ENCODE measurements at regions not wholly inside any gene's neighbourhood (a gene's known extent, or its start where the extent isn't known, plus 50 kb on each side); places are given as distances from the start of the nearest gene placed in this dataset.

DNA sequence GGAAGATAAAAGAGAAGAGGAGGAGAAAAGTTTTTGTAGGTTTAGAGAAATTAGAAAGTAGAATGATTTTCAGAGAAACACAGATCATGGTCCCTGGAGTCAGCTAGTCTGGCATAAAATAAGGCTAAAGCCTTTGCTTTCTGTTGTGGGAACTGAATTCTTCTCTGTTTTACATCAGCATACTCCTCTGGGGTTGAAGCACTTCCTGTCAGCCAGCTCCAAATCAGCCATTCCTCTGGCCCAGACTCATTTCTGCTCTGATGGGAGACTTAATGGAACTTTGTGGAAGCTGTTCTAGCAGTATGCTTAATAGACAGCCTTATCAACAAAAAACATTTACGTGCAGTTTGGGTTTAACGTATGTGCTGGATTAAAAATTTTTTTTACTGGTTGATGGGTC is 143.2 kb downstream of the HMHB1 start:
- H3K9ac ChIP-seq (ENCODE audit: low read depth, low read length) = no peak overlapping the region
- no peaks in the 10 kb centered on the region for H3K36me3 ChIP-seq (ENCODE audit: insufficient read depth, low read length)
- no peak overlapping the region for H3K4me3 ChIP-seq (ENCODE audit: low read length)
- WGBS = 92% methylated on average over 2 of the region's 2 CpGs
- H3K27me3 ChIP-seq (ENCODE audit: insufficient read depth, low read length) = no peaks in the 10 kb centered on the region
- H3K27ac ChIP-seq (ENCODE audit: low read depth, low read length) = no peak overlapping the region
- no peaks in the 10 kb centered on the region for H3K4me1 ChIP-seq (ENCODE audit: insufficient read depth, low read length)
- H3K9me3 ChIP-seq (ENCODE audit: insufficient read depth, low read depth, low read length) = no peaks in the 10 kb centered on the region

DNA sequence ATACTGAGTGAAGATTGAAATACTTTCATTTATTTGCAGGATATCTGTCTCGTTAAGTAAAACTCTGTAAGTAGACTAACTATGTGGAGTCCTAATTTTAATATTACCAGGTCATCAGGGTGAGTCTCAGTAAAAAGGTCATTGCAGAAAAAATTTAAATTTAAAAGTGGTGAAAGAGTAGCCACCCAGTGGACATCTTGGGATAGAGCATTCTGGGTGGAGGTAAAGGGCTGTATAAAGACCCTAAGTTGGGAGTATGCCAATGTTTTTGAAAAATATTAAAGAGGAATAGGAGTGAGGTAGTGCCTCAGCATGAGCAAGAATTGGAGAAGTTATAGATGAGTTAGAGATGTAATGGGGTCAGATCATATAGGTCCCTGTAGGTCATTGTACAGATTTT is 145.5 kb downstream of the HMHB1 start:
- no peaks in the 10 kb centered on the region for H3K27me3 ChIP-seq (ENCODE audit: insufficient read depth, low read length)
- no peaks in the 10 kb centered on the region for H3K9me3 ChIP-seq (ENCODE audit: insufficient read depth, low read depth, low read length)
- H3K36me3 ChIP-seq (ENCODE audit: insufficient read depth, low read length) = no peaks in the 10 kb centered on the region
- no peak overlapping the region for H3K4me3 ChIP-seq (ENCODE audit: low read length)
- H3K9ac ChIP-seq (ENCODE audit: low read depth, low read length) = no peak overlapping the region
- WGBS = 56% methylated on average over 1 of the region's 1 CpG
- no peaks in the 10 kb centered on the region for H3K4me1 ChIP-seq (ENCODE audit: insufficient read depth, low read length)
- H3K27ac ChIP-seq (ENCODE audit: low read depth, low read length) = no peak overlapping the region

DNA sequence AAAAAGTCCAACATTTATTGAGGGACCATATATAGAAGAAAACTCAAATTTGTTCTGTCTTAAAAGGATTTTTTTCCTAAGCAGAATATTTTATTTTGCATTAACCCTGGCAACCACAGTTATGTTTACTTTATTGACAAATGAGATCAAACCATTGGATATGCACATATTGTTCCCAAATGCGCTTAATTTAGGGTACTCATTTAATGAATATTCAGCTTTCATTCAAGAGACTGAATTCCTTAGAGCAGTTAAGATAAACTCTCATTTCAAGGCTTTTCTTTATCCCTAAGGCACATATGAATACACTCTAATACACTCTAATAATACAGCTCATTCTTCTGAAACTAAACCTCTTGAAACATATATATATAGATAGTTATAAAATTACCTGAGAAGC is 150.2 kb downstream of the HMHB1 start:
- 95% methylated on average over 1 of the region's 1 CpG for WGBS
- Histone ChIP-seq H3K27ac (ENCODE audit: low read depth, low read length) (no peak overlapping the region), H3K4me1 (ENCODE audit: insufficient read depth, low read length) (no peaks in the 10 kb centered on the region), H3K9ac (ENCODE audit: low read depth, low read length) (no peak overlapping the region), H3K4me3 (ENCODE audit: low read length) (no peak overlapping the region), H3K36me3 (ENCODE audit: insufficient read depth, low read length) (no peaks in the 10 kb centered on the region), H3K27me3 (ENCODE audit: insufficient read depth, low read length) (no peaks in the 10 kb centered on the region), H3K9me3 (ENCODE audit: insufficient read depth, low read depth, low read length) (no peaks in the 10 kb centered on the region)

DNA sequence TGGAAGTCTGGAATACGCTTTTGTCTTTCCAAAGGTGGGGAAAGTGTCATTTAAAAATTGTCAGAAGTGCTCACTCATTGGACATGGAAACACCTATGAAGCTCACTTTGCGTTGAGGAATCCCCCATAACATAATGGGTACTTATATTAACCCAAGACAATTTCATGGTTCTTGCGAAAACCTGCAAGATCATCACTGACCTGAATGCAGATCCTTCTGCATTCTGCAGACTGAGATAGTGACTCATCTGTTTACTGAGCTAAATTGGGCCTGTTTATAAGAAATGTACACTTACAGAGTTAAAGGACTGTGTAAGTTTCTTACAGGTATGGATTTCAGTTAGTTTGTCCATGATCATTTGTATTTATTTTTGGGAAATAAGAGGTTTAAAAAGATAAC is 153.0 kb downstream of the HMHB1 start:
- no peaks in the 10 kb centered on the region for H3K36me3 ChIP-seq (ENCODE audit: insufficient read depth, low read length)
- WGBS = 94% methylated on average over 3 of the region's 3 CpGs

DNA sequence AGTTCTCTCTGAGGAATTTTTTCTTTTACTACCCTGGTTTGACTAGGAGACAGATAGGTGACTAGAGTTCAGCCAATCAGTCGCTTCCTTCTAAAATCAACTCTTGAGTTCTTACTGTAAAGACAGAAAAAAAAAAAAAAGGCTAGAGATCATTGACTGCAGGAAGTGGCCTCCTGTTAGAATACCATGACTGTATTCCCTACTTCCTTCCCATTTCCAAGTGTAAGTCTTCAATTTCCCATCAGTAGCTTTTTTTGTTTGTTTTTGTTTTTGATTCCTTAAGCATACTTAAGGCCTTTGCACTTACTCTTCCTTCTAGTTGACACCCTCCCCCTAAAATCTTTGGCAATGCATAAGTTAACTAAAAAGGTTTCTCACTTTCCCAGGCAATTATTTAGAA is 154.3 kb downstream of the HMHB1 start:
- H3K9me3 ChIP-seq (ENCODE audit: insufficient read depth, low read depth, low read length) = no peaks in the 10 kb centered on the region
- no peak overlapping the region for H3K4me3 ChIP-seq (ENCODE audit: low read length)
- no peaks in the 10 kb centered on the region for H3K27me3 ChIP-seq (ENCODE audit: insufficient read depth, low read length)
- no peak overlapping the region for H3K27ac ChIP-seq (ENCODE audit: low read depth, low read length)
- no peaks in the 10 kb centered on the region for H3K4me1 ChIP-seq (ENCODE audit: insufficient read depth, low read length)
- H3K9ac ChIP-seq (ENCODE audit: low read depth, low read length) = no peak overlapping the region
- no peaks in the 10 kb centered on the region for H3K36me3 ChIP-seq (ENCODE audit: insufficient read depth, low read length)
- WGBS = 100% methylated on average over 1 of the region's 1 CpG

More for the DNA sequence above, 153.0 kb downstream of the HMHB1 start:
- Histone ChIP-seq H3K27me3 (ENCODE audit: insufficient read depth, low read length) (no peaks in the 10 kb centered on the region), H3K9me3 (ENCODE audit: insufficient read depth, low read depth, low read length) (no peaks in the 10 kb centered on the region), H3K4me1 (ENCODE audit: insufficient read depth, low read length) (no peaks in the 10 kb centered on the region), H3K9ac (ENCODE audit: low read depth, low read length) (no peak overlapping the region), H3K4me3 (ENCODE audit: low read length) (no peak overlapping the region), H3K27ac (ENCODE audit: low read depth, low read length) (no peak overlapping the region)

DNA sequence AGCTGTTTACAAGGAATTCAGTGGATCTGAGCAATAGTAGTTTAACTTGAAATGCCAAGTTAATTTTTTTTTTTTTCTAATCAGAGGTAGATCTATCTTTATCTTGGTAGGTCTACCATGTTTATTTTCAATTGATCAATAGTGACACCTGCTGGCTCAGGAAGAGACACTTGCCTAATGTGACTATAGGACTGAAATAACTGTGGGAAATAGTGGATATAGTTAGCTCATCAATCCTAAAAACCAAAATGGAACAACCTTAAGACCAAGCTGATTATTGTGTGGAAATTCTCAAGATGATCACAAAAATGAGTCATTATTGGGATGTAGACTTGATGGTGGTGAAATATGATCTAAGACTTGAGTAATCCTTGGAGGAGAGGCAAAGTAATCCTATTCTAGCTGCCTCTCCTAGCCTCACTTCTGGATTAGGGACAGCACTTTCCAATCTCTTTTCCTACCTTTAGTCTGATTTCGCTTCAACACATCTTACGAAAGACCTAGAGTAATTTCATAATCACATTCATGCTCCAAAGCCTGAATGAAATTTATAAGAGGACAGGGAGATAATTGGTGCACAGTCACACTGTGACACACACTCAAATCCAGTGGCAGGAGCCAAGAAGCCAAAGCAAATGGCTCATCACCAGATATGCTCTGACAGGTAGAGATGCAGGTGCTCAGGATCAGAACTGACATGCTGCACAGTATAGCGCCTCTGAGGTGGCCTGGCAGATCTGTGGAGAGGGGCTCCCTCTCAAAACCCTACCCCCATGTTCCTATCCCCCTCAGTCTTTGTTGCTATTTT is 156.3 kb downstream of the HMHB1 start:
- H3K27ac ChIP-seq (ENCODE audit: low read depth, low read length) = no peak overlapping the region
- no peak overlapping the region for H3K9ac ChIP-seq (ENCODE audit: low read depth, low read length)
- no peak overlapping the region for H3K4me3 ChIP-seq (ENCODE audit: low read length)
- H3K27me3 ChIP-seq (ENCODE audit: insufficient read depth, low read length) = no peaks in the 10 kb centered on the region
- H3K36me3 ChIP-seq (ENCODE audit: insufficient read depth, low read length) = no peaks in the 10 kb centered on the region
- H3K9me3 ChIP-seq (ENCODE audit: insufficient read depth, low read depth, low read length) = no peaks in the 10 kb centered on the region
- no peaks in the 10 kb centered on the region for H3K4me1 ChIP-seq (ENCODE audit: insufficient read depth, low read length)
- 97% methylated on average over 3 of the region's 3 CpGs for WGBS

DNA sequence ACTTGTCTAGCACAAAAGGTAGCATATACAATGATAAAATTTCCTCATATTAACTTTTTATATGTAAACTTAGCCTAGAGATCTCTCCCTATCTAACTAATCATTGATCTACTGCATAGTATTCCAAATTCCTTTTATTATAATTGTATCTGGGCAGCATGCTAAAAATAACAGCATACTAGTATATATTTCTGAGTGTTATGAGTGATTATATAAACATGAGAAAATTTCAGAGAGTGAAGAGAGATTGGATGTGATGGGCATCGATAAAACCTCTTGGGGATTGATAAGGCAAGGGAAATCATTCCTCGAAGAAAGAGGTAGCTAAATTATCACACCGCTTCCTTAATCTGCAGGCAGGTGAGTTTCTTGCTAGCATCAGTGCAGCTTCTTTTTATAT is 158.2 kb downstream of the HMHB1 start:
- H3K9ac ChIP-seq (ENCODE audit: low read depth, low read length) = no peak overlapping the region
- H3K27ac ChIP-seq (ENCODE audit: low read depth, low read length) = no peak overlapping the region
- H3K36me3 ChIP-seq (ENCODE audit: insufficient read depth, low read length) = no peaks in the 10 kb centered on the region
- no peaks in the 10 kb centered on the region for H3K9me3 ChIP-seq (ENCODE audit: insufficient read depth, low read depth, low read length)
- 99% methylated on average over 3 of the region's 3 CpGs for WGBS
- no peaks in the 10 kb centered on the region for H3K4me1 ChIP-seq (ENCODE audit: insufficient read depth, low read length)
- no peak overlapping the region for H3K4me3 ChIP-seq (ENCODE audit: low read length)
- no peaks in the 10 kb centered on the region for H3K27me3 ChIP-seq (ENCODE audit: insufficient read depth, low read length)

DNA sequence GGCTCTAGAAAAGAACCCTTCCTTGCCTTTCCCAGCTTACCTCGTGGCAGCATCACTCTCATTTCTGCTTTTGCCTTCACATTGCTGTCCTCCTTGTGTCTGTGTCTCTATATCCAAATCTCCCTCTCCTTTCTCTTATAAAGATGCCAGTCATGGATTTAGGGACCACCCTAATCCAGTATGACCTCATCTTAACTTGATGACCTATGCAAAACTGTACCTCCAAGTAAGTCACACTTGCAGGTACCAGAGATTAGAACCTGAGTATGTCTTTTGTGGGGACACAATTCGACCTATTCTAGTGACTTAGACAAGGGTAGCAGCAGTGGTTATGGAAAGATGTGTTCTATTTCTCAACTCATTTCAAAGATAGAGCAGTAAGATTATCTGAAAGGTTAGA is 160.1 kb downstream of the HMHB1 start:
- 94% methylated on average over 2 of the region's 2 CpGs for WGBS
- Histone ChIP-seq H3K9me3 (ENCODE audit: insufficient read depth, low read depth, low read length) (no peaks in the 10 kb centered on the region), H3K4me1 (ENCODE audit: insufficient read depth, low read length) (no peaks in the 10 kb centered on the region), H3K4me3 (ENCODE audit: low read length) (no peak overlapping the region), H3K9ac (ENCODE audit: low read depth, low read length) (no peak overlapping the region), H3K36me3 (ENCODE audit: insufficient read depth, low read length) (no peaks in the 10 kb centered on the region), H3K27me3 (ENCODE audit: insufficient read depth, low read length) (no peaks in the 10 kb centered on the region), H3K27ac (ENCODE audit: low read depth, low read length) (no peak overlapping the region)

DNA sequence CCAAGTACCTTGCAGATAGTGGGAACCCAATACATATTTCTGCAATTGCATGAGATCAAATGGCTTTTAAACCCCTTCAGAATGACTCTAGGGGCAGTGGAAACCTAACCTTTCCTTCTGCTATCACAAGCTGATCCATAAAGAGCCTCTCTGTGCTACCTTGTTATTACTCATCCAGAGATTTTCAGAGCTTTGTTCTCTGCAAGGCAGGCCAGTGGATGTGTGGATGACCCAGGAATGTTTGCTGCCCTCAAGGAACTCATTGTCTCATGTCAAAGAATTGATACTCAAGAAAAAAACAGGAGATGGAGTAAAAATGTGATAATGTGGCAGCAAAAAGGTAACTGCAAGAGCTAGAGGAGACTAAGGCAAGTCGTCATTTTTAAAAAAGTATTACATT is 164.1 kb downstream of the HMHB1 start:
- Histone ChIP-seq H3K4me1 (ENCODE audit: insufficient read depth, low read length) (no peaks in the 10 kb centered on the region), H3K9ac (ENCODE audit: low read depth, low read length) (no peak overlapping the region), H3K27me3 (ENCODE audit: insufficient read depth, low read length) (no peaks in the 10 kb centered on the region), H3K4me3 (ENCODE audit: low read length) (no peak overlapping the region), H3K27ac (ENCODE audit: low read depth, low read length) (no peak overlapping the region), H3K9me3 (ENCODE audit: insufficient read depth, low read depth, low read length) (no peaks in the 10 kb centered on the region), H3K36me3 (ENCODE audit: insufficient read depth, low read length) (no peaks in the 10 kb centered on the region)
- 100% methylated on average over 1 of the region's 1 CpG for whole genome bisulfite sequencing

DNA sequence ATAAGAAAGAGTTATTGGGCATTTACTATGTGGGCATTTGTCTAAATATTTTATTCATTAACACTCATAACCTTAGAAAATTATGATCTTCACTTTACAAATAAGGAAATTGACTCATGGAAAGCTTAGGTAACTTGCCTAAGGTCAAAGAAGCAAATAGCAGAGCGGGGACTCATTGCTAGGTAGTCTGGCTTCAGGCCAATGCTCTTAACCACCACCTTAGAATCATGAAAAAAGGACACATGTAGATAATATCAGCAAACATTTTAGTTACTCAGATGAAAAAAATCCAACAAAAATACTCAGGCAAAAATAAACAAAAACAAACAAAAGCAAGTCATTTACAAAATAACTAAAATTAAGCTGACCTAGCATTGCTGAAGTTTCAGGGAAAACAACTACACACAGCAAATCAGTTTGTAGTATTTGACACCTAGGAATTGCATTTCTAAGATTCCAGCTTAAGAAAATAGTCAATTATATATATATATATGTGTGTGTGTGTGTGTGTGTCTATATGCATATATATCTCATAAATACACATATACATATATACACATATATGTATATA is 166.0 kb downstream of the HMHB1 start:
- WGBS = 64% methylated on average over 1 of the region's 1 CpG
- H3K36me3 ChIP-seq (ENCODE audit: insufficient read depth, low read length) = no peaks in the 10 kb centered on the region
- H3K9ac ChIP-seq (ENCODE audit: low read depth, low read length) = no peak overlapping the region
- no peaks in the 10 kb centered on the region for H3K9me3 ChIP-seq (ENCODE audit: insufficient read depth, low read depth, low read length)
- no peak overlapping the region for H3K27ac ChIP-seq (ENCODE audit: low read depth, low read length)
- no peaks in the 10 kb centered on the region for H3K4me1 ChIP-seq (ENCODE audit: insufficient read depth, low read length)
- H3K4me3 ChIP-seq (ENCODE audit: low read length) = no peak overlapping the region
- H3K27me3 ChIP-seq (ENCODE audit: insufficient read depth, low read length) = no peaks in the 10 kb centered on the region

DNA sequence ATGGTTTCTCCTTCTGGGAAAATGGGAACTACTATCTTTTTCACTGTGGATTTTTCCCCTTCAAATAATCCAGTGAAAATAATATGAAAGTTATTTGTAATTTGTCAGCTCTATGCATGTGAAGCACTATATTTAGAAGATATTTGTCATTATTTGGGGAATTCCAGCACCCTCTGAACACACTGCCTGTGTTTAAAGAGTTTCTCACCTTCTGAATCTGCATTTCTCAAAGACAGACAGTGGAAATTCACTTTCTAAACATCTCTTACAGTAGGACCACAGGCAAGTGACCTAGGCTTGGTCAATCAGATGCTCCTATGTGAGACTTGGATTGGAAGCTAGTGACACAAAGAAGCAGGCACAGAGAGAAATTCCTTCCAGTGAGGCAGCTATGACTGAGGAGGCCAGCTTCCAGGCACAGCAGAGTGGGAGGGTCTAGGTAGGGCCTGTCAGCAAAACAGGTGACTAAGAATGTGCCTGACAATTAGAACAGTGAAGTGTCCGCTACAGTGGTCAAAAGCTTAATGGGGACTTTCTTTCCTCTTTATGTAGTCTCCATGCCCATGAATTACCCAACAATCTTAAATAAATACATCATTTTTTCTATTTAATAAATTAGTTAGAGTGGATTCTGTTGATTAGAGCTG is 167.2 kb downstream of the HMHB1 start:
- H3K4me1 ChIP-seq (ENCODE audit: insufficient read depth, low read length) = no peaks in the 10 kb centered on the region
- H3K4me3 ChIP-seq (ENCODE audit: low read length) = no peak overlapping the region
- no peak overlapping the region for H3K9ac ChIP-seq (ENCODE audit: low read depth, low read length)
- H3K36me3 ChIP-seq (ENCODE audit: insufficient read depth, low read length) = no peaks in the 10 kb centered on the region
- H3K27ac ChIP-seq (ENCODE audit: low read depth, low read length) = no peak overlapping the region
- no peaks in the 10 kb centered on the region for H3K27me3 ChIP-seq (ENCODE audit: insufficient read depth, low read length)
- WGBS = 100% methylated on average over 1 of the region's 1 CpG
- no peaks in the 10 kb centered on the region for H3K9me3 ChIP-seq (ENCODE audit: insufficient read depth, low read depth, low read length)

Measured in HUES64 (cell line).